ENCODE measurements at regions not wholly inside any gene's neighbourhood (a gene's known extent, or its start where the extent isn't known, plus 50 kb on each side); places are given as distances from the start of the nearest gene placed in this dataset.

GRCh38 chr18:5618047-5618688 lies 74.4 kb upstream of the EPB41L3 start:
- Histone ChIP-seq H3K4me3 (no peak overlapping the region), H3K9me3 (no peaks in the 10 kb centered on the region), H3K27me3 (no peaks in the 10 kb centered on the region), H3K9ac (ENCODE audit: low read depth in 2 of 2, low read length in 2 of 2) (no peak overlapping the region), H3K27ac (no peak overlapping the region), H3K4me1 (no peaks in the 10 kb centered on the region), H3K36me3 (no peaks in the 10 kb centered on the region)
- DNase-seq, result no peak
- intact Hi-C loops (cut with DNase I), result no loop called here
- TF ChIP-seq CTCF (IDR thresholded peaks at IDR 0.05), result no peak

GRCh38 chr18:5611221-5611620 lies 67.4 kb upstream of the EPB41L3 start:
- DNase-seq, result no peak
- Histone ChIP-seq H3K9me3 (no peaks in the 10 kb centered on the region), H3K36me3 (no peaks in the 10 kb centered on the region), H3K4me1 (no peaks in the 10 kb centered on the region), H3K27ac (no peak overlapping the region), H3K4me3 (no peak overlapping the region), H3K9ac (ENCODE audit: low read depth in 2 of 2, low read length in 2 of 2) (no peak overlapping the region), H3K27me3 (no peaks in the 10 kb centered on the region)
- intact Hi-C loops (cut with DNase I), result no loop called here
- no peak for TF ChIP-seq CTCF (IDR thresholded peaks at IDR 0.05)

GRCh38 chr18:5608846-5609245 lies 65.0 kb upstream of the EPB41L3 start:
- H3K9ac ChIP-seq (ENCODE audit: low read depth in 2 of 2, low read length in 2 of 2), result no peak overlapping the region
- H3K27ac ChIP-seq, result no peak overlapping the region
- DNase-seq, result no peak
- no peak for TF ChIP-seq CTCF (IDR thresholded peaks at IDR 0.05)
- intact Hi-C loops (cut with DNase I), result loop anchor here (10.0 kb wide), 1 partner anchor 236 kb away; no protein-coding TSS in a partner anchor
- H3K27me3 ChIP-seq, result no peaks in the 10 kb centered on the region
- H3K4me1 ChIP-seq, result no peaks in the 10 kb centered on the region
- no peaks in the 10 kb centered on the region for H3K36me3 ChIP-seq
- no peaks in the 10 kb centered on the region for H3K9me3 ChIP-seq
- no peak overlapping the region for H3K4me3 ChIP-seq

GRCh38 chr18:5606951-5607350 lies 63.2 kb upstream of the EPB41L3 start:
- intact Hi-C loops (cut with DNase I), result loop anchor here (10.0 kb wide), 1 partner anchor 238 kb away; no protein-coding TSS in a partner anchor
- Histone ChIP-seq H3K4me1 (no peaks in the 10 kb centered on the region), H3K4me3 (no peak overlapping the region), H3K27me3 (no peaks in the 10 kb centered on the region), H3K27ac (no peak overlapping the region), H3K9me3 (no peaks in the 10 kb centered on the region), H3K9ac (ENCODE audit: low read depth in 2 of 2, low read length in 2 of 2) (no peak overlapping the region), H3K36me3 (no peaks in the 10 kb centered on the region)
- TF ChIP-seq CTCF (IDR thresholded peaks at IDR 0.05), result no peak
- DNase-seq, result no peak

- no peak overlapping the region for H3K27ac ChIP-seq
- intact Hi-C loops (cut with DNase I), result loop anchor here (10.0 kb wide), 1 partner anchor 240 kb away; no protein-coding TSS in a partner anchor
Observed at GRCh38 chr18:5604778-5605177, 61.0 kb upstream of the EPB41L3 start.

More at GRCh38 chr18:5604778-5605177, 61.0 kb upstream of the EPB41L3 start:
- no peak for TF ChIP-seq CTCF (IDR thresholded peaks at IDR 0.05)
- Histone ChIP-seq H3K9me3 (no peaks in the 10 kb centered on the region), H3K9ac (ENCODE audit: low read depth in 2 of 2, low read length in 2 of 2) (no peak overlapping the region), H3K4me1 (no peaks in the 10 kb centered on the region), H3K36me3 (no peaks in the 10 kb centered on the region), H3K27me3 (no peaks in the 10 kb centered on the region), H3K4me3 (no peak overlapping the region)
- no peak for DNase-seq
